ENCODE measurements at regions not wholly inside any gene's neighbourhood (a gene's known extent, or its start where the extent isn't known, plus 50 kb on each side); places are given as distances from the start of the nearest gene placed in this dataset.

DNA sequence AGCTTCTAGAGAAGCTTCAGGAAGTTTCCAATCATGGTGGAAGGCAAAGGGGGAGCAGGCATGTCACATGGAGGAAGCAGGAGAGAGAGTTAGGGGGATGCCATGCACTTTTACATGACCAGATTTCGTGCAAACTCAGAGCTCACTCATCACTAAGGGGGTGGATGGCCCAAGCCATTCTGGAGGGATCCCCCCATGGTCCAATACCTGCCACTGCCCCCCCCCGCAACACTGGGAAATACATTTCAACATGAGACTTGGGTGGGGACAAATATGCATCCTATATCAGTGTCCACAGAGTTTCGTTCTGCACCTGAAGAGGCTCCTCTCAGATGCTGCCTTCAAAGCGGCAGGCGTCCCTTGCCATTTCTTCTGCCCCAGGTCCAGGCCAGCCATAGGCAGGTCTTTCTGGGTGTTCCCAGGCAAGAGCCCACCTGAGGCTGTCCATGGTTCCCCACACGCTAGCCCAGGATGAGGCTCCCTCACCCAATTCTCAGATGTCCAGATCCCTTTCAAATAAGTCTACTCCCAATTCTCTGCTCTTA lies 1344.3 kb downstream of the TBC1D22A start:
- no peak for DNase-seq (ENCODE audit: low read depth, low spot score)
- in situ Hi-C loops (cut with HindIII; ENCODE audit: low pct_unique_long_range_greater_than_20kb, low sequenced_read_pairs) = no loop called here

DNA sequence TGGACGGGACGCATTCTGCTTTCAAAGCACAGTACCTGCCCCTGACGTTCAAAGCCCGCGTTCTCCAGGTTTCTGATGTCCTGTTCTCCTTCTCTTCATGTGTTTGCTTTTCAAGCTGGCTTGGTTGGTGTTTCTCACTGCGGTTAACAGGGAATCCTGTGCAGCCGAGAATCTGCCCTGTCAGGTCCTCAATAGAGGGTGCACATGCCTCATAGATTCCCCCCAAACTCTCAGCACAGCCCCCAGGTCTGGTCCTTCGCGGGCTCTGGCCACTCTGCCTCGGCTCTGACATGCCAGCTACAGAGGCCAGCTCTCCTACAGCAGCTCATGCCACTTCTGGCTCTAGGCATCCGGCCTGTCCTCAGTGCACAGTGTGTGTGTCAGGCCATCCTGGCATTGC lies 1343.8 kb downstream of the TBC1D22A start:
- in situ Hi-C loops (cut with HindIII; ENCODE audit: low pct_unique_long_range_greater_than_20kb, low sequenced_read_pairs) = no loop called here
- DNase-seq (ENCODE audit: low read depth, low spot score) = no peak

DNA sequence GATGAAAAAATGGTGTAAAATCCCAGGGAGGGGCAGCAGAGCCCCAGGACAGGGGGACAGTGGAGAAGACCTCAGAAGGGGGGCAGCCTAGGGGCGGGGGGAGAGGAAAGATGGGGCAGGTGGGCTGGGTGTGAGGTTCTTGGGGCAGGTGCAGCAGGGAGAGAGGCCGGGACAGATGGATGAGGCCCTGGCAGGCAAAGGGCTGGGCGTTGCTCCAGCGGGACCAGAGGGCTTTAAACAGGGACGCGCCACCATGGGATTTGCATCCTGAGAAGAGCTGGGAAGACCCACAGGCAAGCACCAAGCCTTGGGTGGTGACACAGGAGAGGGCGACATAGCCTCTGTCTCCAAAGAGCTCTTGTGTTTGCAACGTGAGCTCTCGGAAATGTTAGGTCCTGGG lies 1342.8 kb downstream of the TBC1D22A start:
- in situ Hi-C loops (cut with HindIII; ENCODE audit: low pct_unique_long_range_greater_than_20kb, low sequenced_read_pairs) = no loop called here
- no peak for DNase-seq (ENCODE audit: low read depth, low spot score)

DNA sequence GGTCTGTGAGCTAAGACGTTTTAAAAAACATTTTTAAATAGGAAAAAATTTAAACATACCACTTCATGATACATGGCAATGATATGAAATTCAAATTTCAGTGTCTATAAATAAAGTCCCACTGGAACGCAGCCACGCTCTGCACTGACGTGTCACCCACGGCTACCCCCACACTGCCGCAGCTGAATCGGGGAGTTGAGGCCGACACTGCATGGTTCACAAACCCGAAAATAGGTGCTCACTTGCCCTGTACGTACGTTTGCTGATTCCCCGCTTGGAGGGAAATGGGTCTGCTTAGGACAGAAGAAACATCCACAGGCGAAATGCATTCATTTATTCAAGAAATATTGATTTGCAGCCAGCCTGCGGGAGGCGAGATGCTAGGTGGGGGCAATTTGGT lies 1342.3 kb downstream of the TBC1D22A start:
- in situ Hi-C loops (cut with HindIII; ENCODE audit: low pct_unique_long_range_greater_than_20kb, low sequenced_read_pairs) = no loop called here

DNA sequence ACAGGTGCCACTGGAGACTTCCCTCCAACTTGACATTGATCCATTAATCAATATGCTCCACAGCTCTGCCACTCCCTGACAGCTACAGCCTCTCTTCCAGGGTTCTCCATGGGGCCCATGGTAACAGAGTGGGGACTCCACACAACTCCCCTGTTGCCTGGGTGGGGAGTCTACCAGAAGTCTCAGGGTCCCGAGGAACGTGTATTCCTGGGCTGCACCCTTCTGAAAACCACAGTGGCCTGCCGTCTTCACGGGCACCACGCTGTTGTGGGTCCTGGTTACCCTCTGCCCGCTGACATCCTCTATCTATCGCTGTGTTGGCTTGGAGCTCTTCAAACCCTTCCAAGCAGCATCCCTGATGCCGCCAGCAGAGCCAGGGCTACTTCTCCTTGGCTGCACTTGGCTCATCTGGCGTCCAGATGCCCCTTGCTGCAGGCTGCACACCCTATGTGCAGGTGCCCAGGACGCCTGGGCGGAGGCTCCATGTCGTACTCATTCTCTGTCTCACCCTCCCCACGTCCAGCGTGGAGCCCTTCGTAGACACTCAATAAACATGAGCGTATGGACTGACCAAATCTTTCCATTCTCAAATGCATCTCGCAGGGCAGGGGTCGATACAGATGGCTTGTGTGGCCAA lies 1341.8 kb downstream of the TBC1D22A start:
- DNase-seq (ENCODE audit: low read depth, low spot score) = no peak
- in situ Hi-C loops (cut with HindIII; ENCODE audit: low pct_unique_long_range_greater_than_20kb, low sequenced_read_pairs) = no loop called here

More for the DNA sequence above, 1342.3 kb downstream of the TBC1D22A start:
- no peak for DNase-seq (ENCODE audit: low read depth, low spot score)

DNA sequence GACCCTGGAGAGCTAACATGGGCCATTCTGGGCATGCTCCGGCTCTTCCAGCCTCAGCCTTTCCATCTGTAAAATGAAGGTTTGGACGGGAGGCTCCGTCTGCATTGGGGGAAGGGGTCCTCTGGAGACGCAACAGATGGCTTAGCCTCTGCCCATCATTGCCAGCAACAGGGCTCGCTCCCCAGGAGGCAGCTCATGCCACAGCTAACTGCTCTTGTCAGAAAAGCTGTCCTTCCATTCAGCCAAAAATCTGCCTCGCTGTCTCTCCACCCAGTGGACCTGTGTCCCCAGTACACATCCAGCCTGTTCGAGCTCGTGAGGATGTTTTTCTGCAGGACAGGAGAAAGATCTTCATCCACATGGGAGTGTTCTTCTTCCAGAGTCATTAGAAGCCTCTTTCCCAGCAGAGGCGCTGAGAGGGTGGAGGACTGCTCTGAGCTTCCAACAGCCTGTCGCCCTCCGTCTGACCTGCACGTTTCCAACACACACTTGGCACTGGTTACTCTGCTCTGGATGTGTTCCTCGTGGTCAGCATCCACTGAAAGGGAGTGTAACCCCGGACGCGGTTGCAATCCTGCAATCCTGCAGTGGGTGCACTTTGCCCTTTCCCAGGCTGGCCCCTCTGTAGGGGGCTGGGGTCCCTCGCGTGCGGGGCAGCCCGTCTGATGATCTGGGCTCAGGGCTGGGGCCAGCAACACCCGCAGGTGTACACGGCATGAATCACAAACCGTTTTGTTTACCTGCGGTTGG lies 1340.9 kb downstream of the TBC1D22A start:
- in situ Hi-C loops (cut with HindIII; ENCODE audit: low pct_unique_long_range_greater_than_20kb, low sequenced_read_pairs) = no loop called here
- DNase-seq (ENCODE audit: low read depth, low spot score) = no peak

DNA sequence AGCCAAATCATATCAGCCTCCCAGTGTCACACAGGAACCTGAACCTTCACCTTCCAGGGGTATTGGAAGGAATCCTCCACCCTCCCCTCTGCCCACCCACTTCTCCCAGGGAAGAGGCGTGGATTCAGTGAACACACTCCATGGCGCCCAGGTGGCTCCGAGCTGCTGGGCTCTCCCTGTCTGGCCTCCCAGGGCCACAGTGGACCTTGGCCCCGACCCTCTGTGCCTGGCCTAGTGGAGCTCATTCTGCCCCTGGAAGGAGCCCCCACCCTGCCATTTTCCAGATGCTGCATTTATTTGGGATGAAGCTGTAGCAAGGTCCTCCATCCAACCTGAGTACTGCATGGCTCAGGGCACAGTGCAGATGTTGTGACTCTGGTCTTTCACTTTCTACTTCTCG lies 1340.1 kb downstream of the TBC1D22A start:
- in situ Hi-C loops (cut with HindIII; ENCODE audit: low pct_unique_long_range_greater_than_20kb, low sequenced_read_pairs) = no loop called here
- DNase-seq (ENCODE audit: low read depth, low spot score) = no peak

DNA sequence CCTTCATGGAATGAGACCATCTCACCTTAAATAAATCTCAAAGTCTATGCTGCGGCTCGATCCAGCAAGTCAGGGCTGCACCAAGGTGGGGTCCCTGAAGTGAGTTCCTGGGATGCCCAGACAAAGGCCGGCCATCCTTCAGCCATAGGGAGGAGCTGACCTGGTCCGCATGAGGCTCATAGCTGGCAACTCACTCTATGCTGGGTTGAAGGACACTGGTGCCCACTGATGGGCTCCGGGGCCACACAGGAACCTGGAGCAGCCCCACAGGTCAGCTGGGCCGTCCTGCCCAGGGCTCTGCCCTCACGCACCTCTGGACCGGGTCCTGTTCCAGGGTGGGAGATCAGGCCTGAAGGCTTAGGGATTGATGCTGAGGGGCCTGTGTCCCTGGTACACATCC lies 1339.3 kb downstream of the TBC1D22A start:
- no peak for DNase-seq (ENCODE audit: low read depth, low spot score)
- in situ Hi-C loops (cut with HindIII; ENCODE audit: low pct_unique_long_range_greater_than_20kb, low sequenced_read_pairs) = no loop called here

DNA sequence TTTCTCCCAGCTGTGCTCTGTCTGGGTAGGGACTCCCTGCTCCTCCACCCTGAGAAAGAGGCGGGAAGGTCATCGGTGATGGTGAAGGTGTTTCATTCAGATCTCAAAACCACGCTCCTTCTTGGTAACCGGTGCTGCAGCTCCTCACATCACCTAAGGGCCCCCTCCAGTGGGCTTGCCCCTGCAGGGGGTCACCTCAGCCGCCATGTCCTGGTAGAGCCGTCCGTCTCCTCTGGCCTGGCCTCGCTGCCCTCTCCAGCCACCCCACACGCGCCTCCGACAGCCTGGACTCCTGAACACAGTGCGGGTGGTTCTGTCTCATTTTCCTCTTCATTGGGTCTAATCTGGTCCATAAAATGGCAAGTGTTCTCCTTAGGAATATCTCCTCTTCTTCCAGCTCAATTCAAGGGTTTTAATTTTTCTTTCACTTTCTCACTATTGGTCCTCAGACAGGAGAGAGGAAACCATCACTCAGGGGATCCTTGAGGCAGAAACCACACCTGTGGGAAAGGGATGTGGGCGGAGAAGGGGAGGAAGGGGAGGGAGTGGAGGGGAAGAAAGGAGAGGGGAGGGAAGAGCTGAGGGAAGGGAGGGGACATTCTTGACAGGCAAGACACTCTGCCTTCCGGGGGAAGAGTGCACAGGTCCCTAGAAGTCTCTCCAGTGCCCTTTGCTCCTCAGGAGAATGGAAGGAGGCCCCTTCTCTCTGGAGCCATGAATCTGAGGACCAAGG lies 1338.4 kb downstream of the TBC1D22A start:
- in situ Hi-C loops (cut with HindIII; ENCODE audit: low pct_unique_long_range_greater_than_20kb, low sequenced_read_pairs) = no loop called here
- DNase-seq (ENCODE audit: low read depth, low spot score) = no peak

DNA sequence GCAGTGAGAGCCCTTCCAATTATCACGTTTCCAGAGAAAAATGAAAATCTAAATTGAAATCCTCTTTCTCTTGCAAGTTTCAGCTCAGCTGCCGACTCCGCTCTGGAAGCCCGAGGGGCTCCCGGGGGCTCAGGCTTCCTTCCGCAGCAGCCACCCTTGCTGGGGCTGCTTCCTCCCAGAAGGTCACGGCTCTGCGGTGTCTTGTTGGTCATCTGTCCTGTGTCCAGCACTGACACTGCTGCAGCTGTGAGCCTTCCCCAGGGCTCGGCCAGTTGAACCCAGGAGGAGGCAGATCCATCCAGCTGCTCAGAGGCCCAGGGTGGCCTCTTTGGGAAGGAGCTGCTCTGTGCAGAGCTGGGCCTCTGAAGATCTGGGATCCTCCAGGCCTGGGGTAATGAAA lies 1337.2 kb downstream of the TBC1D22A start:
- in situ Hi-C loops (cut with HindIII; ENCODE audit: low pct_unique_long_range_greater_than_20kb, low sequenced_read_pairs) = no loop called here
- no peak for DNase-seq (ENCODE audit: low read depth, low spot score)

DNA sequence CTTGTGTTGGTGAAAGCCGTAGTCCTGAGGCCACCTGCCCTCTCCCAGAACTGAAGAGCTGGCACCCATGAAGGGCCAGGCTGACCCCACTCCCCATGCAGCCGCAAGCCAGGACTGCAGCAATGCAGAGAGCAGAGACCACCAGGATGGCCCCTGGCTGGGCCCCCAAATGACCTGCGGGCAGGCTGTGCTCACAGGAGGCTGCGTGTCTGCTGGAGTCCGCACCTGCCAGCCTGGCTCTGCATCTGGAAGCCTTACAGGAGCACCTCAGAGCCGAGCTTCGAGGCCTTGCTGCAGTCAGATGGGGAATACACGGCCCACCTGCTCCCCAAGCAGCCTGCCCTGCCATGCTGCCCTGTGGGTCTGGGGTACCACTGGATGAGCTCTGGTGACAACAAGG lies 1336.8 kb downstream of the TBC1D22A start:
- in situ Hi-C loops (cut with HindIII; ENCODE audit: low pct_unique_long_range_greater_than_20kb, low sequenced_read_pairs) = no loop called here
- DNase-seq (ENCODE audit: low read depth, low spot score) = no peak

DNA sequence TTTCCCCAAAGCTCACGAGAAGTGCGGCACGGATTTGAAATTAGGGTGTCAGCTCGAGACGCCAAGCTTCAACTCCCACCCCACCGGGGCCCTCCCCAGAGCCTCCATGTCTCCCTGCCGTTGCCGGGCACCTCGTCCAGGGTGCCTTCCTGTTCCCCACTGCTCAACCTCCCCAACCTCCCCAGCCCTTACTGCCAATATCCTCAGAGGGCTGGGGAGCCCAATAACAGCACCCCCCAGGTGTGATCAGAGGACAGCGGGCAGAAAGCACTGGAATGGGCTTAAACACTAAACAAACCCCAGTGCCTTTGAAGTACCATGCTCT lies 1336.4 kb downstream of the TBC1D22A start:
- in situ Hi-C loops (cut with HindIII; ENCODE audit: low pct_unique_long_range_greater_than_20kb, low sequenced_read_pairs) = no loop called here

DNA sequence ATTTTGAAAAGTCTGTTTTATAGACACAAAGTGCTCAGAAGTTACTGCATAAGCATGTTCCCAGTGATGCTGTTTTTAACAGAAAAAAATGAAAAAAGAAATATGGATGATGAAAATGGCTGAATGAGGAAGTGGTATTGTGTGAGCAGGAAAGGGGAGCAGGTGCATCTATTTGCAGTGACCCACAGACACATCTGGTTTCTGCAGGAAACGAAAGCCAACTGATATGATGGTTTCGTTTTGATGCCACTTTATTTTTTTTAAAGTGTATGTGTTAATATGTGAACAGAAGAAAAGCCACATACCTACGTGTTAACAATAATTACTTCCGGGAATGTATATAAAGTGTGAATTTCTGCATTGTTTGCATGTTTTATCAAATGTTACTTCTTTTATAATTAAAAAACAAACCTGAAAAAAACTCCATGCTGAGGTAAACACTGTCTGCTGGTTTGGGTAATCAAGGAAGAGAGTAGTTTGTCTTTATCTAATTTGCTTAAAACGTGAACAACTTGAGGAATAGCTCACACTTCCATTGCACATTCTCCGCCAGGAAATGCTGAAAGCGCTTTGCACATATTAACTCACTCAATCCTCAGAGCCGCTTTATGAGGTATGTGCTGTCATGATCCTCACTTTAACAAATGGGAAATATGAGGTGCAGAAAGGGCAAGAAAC lies 1335.9 kb downstream of the TBC1D22A start:
- no peak for DNase-seq (ENCODE audit: low read depth, low spot score)
- in situ Hi-C loops (cut with HindIII; ENCODE audit: low pct_unique_long_range_greater_than_20kb, low sequenced_read_pairs) = no loop called here

More for the DNA sequence above, 1336.4 kb downstream of the TBC1D22A start:
- DNase-seq (ENCODE audit: low read depth, low spot score) = no peak

DNA sequence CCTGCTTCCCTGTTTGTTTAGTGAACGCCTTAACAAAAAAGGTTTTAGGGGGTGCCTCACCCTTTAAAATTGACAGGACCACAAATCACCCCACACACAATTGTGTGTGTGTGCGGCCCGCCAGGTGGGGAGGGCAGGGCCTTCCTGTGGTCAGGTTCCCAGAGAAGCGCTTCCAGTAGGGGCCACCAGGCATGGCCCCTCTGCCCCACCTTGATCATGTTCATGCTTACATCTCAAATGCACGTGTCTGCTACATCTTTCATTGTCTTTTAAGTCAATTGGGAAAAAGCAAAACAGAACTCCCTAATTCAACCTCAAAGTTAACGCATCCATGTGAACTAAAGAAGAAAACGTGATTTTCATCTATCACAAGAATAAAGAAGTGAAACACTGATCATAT lies 1335.3 kb downstream of the TBC1D22A start:
- in situ Hi-C loops (cut with HindIII; ENCODE audit: low pct_unique_long_range_greater_than_20kb, low sequenced_read_pairs) = no loop called here
- no peak for DNase-seq (ENCODE audit: low read depth, low spot score)

DNA sequence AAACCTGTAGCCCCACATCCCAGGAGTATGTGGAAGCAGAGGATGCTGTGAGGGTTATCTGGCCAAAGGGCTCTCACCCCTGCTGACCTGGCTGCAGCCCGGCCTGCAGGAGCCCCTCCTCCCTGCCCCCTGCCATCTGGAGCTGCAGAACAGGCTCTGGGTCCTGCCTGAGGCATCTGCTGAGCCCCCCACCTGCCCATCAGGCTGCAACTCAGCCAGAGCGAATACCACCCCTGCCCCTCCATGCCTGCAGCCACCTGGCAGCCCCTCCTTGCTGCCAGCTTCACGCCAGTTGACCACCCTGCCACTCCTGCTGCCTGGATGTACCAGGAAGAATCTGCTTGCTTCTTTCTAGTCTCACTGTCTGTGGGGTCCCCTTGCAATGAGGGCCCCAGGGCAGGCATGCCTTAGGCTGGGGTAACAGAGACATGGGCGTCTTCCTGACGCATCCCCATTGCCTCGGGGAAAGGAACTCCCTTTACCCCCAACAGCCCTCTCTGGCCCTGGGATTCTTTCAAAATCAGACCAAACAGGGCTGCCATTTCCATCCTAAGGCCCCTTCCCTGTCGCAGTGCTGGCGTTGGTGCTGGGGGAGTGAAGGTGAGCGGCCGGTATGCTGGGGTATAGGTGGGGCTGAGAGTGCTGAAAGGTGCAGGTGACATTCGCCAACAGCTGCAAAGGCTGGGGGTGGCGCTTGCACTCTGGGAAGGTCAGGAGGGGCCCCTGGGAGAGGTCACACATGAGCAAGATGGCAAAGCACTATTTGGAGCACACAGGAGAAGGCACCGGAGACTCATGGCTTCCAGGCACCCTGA lies 1334.6 kb downstream of the TBC1D22A start:
- no peak for DNase-seq (ENCODE audit: low read depth, low spot score)
- in situ Hi-C loops (cut with HindIII; ENCODE audit: low pct_unique_long_range_greater_than_20kb, low sequenced_read_pairs) = no loop called here

DNA sequence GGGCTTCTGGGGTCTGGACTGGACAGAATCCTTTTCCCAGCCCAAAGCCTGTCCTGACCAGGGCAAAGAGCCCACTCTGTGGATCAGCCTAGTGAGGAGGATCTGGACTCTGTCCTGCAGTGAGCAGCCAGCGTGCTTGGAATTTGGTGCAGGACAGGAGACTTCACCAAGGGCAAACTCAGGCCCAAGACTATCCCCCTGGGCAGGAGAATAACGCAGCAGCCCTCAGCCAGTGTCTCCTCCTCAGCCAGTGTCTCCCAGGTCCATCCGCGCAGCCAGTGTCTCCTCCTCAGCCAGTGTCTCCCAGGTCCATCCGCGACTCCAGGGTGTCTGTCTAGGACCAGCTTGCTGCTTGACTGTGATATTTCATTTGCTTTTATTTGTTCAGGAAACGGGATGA lies 1334.0 kb downstream of the TBC1D22A start:
- DNase-seq (ENCODE audit: low read depth, low spot score) = no peak
- in situ Hi-C loops (cut with HindIII; ENCODE audit: low pct_unique_long_range_greater_than_20kb, low sequenced_read_pairs) = no loop called here

DNA sequence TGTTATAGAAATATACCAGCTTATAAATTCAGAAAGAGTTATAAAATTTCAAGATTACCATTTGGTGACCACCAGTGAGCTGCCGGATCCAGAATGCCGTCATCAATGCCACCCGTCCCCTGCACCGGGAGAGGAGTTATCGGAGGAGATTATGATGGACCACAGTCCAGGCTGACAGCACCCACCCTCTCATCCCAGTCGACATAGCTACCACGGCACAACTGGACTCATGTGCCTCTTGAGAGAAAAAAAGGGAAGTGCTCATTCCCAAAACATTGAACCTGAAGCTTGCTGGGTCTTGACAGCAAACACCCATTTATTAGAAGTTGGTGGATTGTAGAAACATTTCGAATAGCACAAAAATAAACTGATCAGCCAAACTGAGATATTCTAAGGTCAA lies 1331.5 kb downstream of the TBC1D22A start:
- in situ Hi-C loops (cut with HindIII; ENCODE audit: low pct_unique_long_range_greater_than_20kb, low sequenced_read_pairs) = no loop called here
- no peak for DNase-seq (ENCODE audit: low read depth, low spot score)

Measured in SK-MEL-5 (cell line).